Lower leg skin (tissue), 4 donors: ENCODE measurements at regions not wholly inside any gene's neighbourhood (a gene's known extent, or its start where the extent isn't known, plus 50 kb on each side); places are given as distances from the start of the nearest gene placed in this dataset.

Experiments
- DNase-seq, 2 donors: peaks; one replicate each; pipeline ENCODE4 v3.0.0-alpha.2; 2019; ENCODE audit warnings: low spot score in 2 of 2
- H3K4me3 ChIP-seq: fragments of 200-600 bp; sonication (generic); 2 replicates; pipeline ENCODE4 v1.5.1; 2017; ENCODE audit warnings: mild to moderate bottlenecking, low read depth; ENCODE audit not compliant: poor library complexity, severe bottlenecking
- POLR2A ChIP-seq, 2 donors: fragments of 450-650 bp; IDR thresholded peaks; one replicate each; pipeline ENCODE4 v1.6.1; 2016 to 2017; ENCODE audit warnings: antibody characterized with exemption in 2 of 2, mild to moderate bottlenecking in 1 of 2, moderate library complexity in 1 of 2
- WGBS, 2 donors: methylation state at CpG; one replicate each; pipeline ENCODE4 v1.1.5; 2018; 5-methylcytosine and 5-hydroxymethylcytosine counted together
- intact Hi-C: fragments of 100-400 bp; cut with DNase I; formaldehyde crosslinking; loops from one replicate; pipeline ENCODE4 v1.15.0; 2023; ENCODE audit warnings: low total_unique reads
- TF ChIP-seq, protein P1 (sequence below), 3 donors: fragments of 450-650 bp; IDR thresholded peaks; one replicate each; pipeline ENCODE4 v1.5.1; 2016; ENCODE audit warnings: antibody characterized with exemption in 3 of 3, mild to moderate bottlenecking in 3 of 3, moderate library complexity in 2 of 3

DNA sequence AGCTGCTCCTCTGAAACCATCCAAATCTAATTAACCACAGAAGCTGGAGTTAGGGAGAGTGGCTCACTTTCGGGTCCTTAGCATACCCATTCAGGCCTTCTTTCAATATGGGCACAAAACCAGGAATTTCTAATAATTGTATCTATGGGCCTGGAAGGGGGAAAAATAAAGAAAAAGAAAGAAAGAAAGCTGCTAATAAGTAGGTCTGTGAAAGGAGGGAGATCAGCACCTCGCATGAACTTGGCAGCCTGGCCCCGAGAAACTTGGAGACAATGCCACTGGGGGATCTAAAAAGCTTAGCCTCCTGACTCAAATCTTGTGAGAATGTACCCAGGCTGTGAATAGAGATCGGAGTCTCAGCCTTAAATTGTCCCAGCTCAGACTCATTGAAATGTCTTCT is 252.1 kb upstream of the SLC14A2 start:
- WGBS, 2 donors: 91 to 92% methylated on average over 4 of the region's 4 CpGs
- TF ChIP-seq POLR2A (IDR thresholded peaks at IDR 0.05): no peak
- TF ChIP-seq, protein P1, sequence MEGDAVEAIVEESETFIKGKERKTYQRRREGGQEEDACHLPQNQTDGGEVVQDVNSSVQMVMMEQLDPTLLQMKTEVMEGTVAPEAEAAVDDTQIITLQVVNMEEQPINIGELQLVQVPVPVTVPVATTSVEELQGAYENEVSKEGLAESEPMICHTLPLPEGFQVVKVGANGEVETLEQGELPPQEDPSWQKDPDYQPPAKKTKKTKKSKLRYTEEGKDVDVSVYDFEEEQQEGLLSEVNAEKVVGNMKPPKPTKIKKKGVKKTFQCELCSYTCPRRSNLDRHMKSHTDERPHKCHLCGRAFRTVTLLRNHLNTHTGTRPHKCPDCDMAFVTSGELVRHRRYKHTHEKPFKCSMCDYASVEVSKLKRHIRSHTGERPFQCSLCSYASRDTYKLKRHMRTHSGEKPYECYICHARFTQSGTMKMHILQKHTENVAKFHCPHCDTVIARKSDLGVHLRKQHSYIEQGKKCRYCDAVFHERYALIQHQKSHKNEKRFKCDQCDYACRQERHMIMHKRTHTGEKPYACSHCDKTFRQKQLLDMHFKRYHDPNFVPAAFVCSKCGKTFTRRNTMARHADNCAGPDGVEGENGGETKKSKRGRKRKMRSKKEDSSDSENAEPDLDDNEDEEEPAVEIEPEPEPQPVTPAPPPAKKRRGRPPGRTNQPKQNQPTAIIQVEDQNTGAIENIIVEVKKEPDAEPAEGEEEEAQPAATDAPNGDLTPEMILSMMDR (IDR thresholded peaks at IDR 0.05): no peak
- DNase-seq: no peak
- H3K4me3 ChIP-seq: no peak overlapping the region
- intact Hi-C loops: no loop called here

DNA sequence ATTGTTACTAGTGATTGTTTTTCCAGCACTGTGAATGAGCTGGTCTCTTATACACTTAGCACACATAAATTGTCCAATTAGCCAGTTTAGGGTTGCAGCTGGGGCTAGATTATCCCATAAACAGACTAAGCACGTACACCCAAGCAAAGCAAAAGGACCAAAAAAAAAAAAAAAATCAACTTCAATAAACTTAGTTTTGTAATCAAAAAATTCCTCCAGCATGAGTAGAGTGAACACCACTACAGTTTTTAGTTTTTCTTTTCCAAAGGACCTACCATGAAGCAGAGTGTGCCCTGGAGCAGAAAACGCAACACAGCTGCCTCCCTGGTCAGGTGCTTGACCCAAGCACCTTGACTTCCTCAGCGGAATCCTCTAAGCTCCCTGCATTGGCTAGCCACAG is 249.4 kb upstream of the SLC14A2 start:
- WGBS, 2 donors: 63 to 94% methylated on average over 3 of the region's 3 CpGs
- H3K4me3 ChIP-seq: no peak overlapping the region

DNA sequence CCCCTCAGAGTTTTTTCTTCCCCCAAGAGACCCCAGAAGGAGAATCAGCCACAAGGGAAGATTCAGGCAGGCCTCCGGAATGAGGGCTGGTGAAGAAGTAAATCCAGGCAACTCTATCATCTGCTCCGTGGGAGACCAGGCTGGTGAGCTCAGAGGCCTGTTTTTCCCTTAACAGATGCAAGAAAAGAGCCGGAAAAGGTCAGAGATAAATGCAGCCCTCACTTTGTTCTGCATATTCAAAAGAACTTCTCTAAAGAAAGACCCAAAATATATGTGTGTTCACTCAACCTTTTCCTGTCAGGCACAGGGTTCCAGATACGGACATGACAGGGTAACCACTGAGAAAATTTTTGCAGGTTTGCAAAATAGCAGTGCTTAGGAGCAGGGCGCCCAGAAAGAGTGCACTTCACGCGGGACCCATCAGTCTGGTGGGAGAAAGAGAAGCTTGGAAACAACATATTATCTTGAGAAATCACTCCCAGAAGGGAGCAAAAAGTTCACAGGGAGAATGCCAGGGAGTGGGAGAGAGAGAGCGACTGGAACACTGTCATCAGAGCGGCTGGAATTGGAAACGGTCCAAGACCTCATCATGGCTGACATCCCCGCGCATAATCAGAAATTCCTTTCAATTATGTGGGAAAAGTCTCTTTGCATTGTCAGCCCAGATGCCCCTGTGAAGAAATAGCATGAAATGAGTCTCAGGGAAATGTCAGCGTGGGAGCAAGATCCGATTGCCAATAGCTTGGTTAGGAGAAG is 244.8 kb upstream of the SLC14A2 start:
- intact Hi-C loops: no loop called here
- no peak for TF ChIP-seq POLR2A (IDR thresholded peaks at IDR 0.05)
- TF ChIP-seq, protein P1 (IDR thresholded peaks at IDR 0.05): no peak
- no peak for DNase-seq
- WGBS, 2 donors: 58 to 60% methylated on average over 14 of the region's 14 CpGs
- H3K4me3 ChIP-seq: no peak overlapping the region

More for the DNA sequence above, 249.4 kb upstream of the SLC14A2 start:
- DNase-seq: no peak
- intact Hi-C loops: no loop called here
- TF ChIP-seq POLR2A (IDR thresholded peaks at IDR 0.05): no peak
- TF ChIP-seq, protein P1 (IDR thresholded peaks at IDR 0.05): no peak

DNA sequence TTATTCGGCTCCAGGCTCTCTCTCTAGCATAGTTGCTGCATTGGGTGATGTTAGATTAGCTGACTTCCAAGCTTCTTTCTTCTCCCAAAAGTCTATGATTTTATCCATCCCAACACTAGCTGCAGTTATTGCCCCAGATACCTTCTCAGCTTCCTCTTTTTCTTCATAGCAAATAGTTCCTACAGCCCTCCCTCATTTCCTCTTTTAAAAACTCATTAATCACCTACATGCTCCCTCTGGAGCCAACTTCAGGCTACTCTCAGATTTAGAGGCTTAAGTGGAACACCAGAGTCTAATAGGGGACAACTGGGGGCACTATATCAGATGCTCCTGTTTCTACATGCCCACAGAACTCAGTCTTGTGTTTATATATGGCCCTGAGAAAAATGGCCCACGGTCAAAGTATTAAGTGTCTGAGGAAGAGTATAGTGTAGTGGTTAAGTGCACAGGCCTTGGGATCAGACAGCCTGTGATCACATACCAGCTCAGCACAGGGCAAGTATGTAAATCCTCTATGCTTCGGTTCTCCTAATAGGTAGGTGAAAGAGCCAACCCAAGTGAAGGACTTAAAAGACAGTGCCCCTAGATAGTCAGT is 241.9 kb upstream of the SLC14A2 start:
- TF ChIP-seq, protein P1 (IDR thresholded peaks at IDR 0.05): no peak
- TF ChIP-seq POLR2A (IDR thresholded peaks at IDR 0.05): no peak
- 80 to 82% methylated on average over 3 of the region's 3 CpGs for WGBS, 2 donors
- no peak overlapping the region for H3K4me3 ChIP-seq
- no peak for DNase-seq
- intact Hi-C loops: no loop called here

DNA sequence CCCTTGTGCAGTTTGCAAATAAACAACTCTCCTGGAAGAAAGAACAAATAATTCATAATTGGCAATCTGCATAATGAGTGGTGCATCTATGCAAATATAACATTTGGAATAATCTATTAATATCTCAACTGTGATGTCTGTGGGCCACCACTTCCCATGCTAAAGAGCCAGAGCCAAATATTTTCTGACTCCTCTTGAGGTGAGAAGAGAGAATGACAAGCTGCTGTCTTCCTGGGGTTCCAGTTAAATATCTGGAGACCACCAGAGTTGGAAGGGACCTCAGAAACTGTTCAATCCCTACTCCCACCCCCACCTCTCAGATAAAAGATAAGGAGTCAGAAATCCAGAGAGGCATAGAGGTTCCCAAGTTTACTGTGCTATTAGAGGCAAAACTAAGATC is 241.0 kb upstream of the SLC14A2 start:
- DNase-seq: no peak
- intact Hi-C loops: no loop called here
- TF ChIP-seq, protein P1 (IDR thresholded peaks at IDR 0.05): no peak
- no peak for TF ChIP-seq POLR2A (IDR thresholded peaks at IDR 0.05)

More for the DNA sequence above, 241.0 kb upstream of the SLC14A2 start:
- H3K4me3 ChIP-seq: no peak overlapping the region
